ENCODE measurements at regions not wholly inside any gene's neighbourhood (a gene's known extent, or its start where the extent isn't known, plus 50 kb on each side); places are given as distances from the start of the nearest gene placed in this dataset.

DNA sequence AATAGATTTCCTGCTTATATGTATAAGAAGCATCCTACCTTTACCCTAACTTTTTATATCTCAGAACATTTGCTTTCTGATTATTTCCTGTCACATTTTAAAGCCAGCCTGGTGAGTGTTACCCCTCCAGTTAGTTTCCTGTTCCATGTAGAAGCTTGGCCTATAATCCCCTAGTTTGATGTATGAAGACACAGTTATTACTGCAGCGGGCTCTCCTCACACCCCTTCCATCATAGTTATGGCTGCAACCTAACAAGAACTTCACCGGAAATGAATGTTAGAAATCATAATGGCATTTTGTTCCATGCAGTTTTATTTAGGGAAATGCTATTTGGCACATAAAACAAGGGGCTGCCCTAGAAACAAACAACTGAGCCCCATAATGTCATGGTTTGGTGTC lies 400.2 kb upstream of the SETBP1 start:
- no peak for DNase-seq (ENCODE audit: low read depth)
- no peak overlapping the region for H3K4me3 ChIP-seq (ENCODE audit: low read length)
- TF ChIP-seq, protein P1, sequence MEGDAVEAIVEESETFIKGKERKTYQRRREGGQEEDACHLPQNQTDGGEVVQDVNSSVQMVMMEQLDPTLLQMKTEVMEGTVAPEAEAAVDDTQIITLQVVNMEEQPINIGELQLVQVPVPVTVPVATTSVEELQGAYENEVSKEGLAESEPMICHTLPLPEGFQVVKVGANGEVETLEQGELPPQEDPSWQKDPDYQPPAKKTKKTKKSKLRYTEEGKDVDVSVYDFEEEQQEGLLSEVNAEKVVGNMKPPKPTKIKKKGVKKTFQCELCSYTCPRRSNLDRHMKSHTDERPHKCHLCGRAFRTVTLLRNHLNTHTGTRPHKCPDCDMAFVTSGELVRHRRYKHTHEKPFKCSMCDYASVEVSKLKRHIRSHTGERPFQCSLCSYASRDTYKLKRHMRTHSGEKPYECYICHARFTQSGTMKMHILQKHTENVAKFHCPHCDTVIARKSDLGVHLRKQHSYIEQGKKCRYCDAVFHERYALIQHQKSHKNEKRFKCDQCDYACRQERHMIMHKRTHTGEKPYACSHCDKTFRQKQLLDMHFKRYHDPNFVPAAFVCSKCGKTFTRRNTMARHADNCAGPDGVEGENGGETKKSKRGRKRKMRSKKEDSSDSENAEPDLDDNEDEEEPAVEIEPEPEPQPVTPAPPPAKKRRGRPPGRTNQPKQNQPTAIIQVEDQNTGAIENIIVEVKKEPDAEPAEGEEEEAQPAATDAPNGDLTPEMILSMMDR (conservative IDR thresholded peaks at IDR 0.05; ENCODE audit: low read depth, low read length): no peak

DNA sequence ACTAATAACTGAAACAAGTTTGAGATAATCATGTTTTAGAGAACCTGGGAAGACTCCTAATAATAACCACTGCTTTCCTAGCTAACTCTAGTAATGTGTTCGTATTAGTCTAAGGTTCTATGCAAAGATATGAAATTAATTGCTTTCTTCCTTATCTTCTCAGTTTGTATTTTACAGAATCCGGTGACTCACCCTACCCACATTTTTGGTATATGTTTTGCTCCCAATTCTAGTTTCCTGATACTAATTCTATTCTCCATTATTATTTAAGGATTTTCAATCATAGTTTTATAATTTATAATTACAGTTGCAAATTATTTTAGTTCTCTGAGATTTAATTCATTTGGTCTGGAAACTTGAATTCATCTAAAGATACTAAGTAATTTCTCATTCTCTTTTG lies 394.6 kb upstream of the SETBP1 start:
- no peak for DNase-seq (ENCODE audit: low read depth)
- H3K4me3 ChIP-seq (ENCODE audit: low read length): no peak overlapping the region
- TF ChIP-seq, protein P1 (conservative IDR thresholded peaks at IDR 0.05; ENCODE audit: low read depth, low read length): no peak

DNA sequence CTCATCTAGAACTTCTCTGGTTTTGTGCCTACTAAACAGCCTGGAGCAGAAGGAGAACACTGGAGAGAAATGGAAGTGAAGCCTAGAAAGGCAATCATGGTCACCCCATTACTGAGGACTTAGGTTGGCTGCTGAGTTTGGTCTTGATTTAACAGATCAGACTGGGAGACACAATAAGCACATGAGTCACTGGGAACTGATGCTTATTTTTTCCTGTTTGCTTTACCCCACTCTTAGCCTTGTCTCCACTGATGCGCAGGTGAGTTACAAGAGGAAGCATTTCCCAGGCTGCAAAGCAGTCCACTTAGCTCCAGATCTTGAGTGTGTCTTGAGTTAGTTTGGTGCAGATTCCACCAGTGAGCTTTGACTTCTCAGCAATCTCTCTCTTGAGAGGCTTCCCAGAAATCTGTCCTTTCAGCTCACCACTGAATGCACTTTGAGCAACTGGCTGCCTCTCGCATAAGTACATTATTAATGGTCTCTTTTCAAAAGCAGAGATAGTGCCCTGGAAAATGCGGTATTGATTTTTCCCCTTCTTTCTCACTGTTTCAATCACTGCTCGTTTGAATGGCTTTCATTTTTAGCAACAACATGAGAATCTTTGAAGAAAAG lies 390.2 kb upstream of the SETBP1 start:
- no peak for DNase-seq (ENCODE audit: low read depth)
- H3K4me3 ChIP-seq (ENCODE audit: low read length): no peak overlapping the region
- TF ChIP-seq, protein P1 (conservative IDR thresholded peaks at IDR 0.05; ENCODE audit: low read depth, low read length): no peak

DNA sequence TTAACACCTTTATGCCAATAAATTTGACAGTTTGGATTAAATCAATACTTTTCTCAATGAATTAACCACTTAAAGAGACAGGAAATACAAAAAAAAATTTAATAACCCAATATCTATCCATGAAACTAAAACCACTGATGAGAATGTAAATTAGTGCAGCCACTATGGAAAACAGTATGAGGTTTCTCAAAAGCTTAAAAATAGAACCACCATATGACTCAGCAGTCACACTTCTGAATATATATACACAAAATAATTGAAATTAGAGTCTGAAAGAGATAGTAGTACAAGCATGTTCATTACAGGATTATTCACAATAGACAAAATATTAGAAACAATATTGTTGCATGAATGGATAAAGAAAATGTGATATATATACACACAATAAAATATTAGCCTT lies 382.1 kb upstream of the SETBP1 start:
- no peak overlapping the region for H3K4me3 ChIP-seq (ENCODE audit: low read length)
- TF ChIP-seq, protein P1 (conservative IDR thresholded peaks at IDR 0.05; ENCODE audit: low read depth, low read length): no peak
- no peak for DNase-seq (ENCODE audit: low read depth)

DNA sequence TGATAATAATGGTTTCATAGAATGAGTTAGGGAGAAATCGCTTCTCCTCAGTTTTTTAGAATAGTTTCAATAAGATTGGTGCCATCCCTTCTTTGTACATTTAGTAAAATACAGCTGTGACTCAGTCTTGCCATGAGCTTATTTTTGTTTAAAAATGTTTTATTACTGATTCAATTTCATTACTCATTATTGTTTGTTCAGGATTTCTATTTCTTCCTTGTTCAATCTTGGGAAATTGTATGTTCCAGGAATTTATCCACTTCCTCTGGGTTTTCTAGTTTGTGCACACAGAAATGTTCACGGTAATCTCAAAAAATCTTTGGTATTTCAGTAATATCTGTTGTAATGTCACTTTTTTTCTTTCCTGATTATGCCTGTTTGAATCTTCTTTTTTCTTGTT lies 371.5 kb upstream of the SETBP1 start:
- TF ChIP-seq, protein P1 (conservative IDR thresholded peaks at IDR 0.05; ENCODE audit: low read depth, low read length): no peak
- no peak for DNase-seq (ENCODE audit: low read depth)
- no peak overlapping the region for H3K4me3 ChIP-seq (ENCODE audit: low read length)

DNA sequence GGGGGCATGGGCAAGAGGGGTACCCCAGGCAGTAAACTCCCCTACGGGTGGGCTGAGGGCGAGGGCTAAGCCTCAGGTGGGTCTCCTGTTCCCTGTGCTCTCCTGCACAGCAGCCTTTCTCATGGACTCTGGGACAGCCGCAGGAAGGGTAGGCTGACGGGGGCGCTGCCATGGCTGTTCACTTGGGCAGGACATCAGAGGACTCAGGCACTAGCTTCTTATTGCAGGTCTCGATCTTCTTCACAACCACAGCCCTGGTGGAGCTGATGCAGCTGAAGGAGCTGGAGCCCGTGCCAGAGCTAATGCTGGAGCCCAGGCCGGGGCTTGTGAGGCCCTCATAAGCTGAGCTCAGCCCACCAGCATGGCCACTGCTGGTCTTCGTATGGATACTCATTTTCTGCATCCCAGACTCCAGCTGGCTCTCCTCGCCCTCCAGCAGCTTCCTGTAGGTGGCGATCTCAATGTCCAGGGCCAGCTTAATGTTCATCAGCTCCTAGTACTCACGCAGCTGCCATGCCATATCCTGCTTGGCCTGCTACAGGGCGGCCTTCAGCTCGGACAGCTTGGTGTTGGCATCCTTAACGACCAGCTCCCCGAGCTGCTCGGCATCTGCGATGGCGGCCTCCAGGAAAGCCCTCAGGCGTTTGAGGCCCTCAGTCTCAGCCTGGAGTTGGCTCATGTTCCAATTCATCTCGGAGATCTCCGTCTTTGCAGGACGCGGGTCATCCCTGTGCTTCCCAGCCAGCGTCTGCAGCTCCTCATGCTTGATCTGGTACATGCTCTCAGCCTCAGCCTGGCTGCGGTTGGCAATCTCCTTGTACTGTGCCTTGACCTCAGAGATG lies 359.8 kb upstream of the SETBP1 start:
- H3K4me3 ChIP-seq (ENCODE audit: low read length): no peak overlapping the region
- DNase-seq (ENCODE audit: low read depth): no peak
- TF ChIP-seq, protein P1 (conservative IDR thresholded peaks at IDR 0.05; ENCODE audit: low read depth, low read length): no peak

All from retinal pigment epithelial cell (primary cell).